SU-DHL-6 (cell line): ENCODE measurements at regions not wholly inside any gene's neighbourhood (a gene's known extent, or its start where the extent isn't known, plus 50 kb on each side); places are given as distances from the start of the nearest gene placed in this dataset.

Experiments
- H2AFZ ChIP-seq: fragments of 200-600 bp; sonication (generic); 2 replicates; pipeline ENCODE4 v1.6.1; 2014; ENCODE audit warnings: low read depth, mild to moderate bottlenecking, moderate library complexity, mixed read lengths, antibody characterized with exemption, low read length; ENCODE audit not compliant: severe bottlenecking
- H3F3A ChIP-seq: fragments of 200-600 bp; shearing (Covaris generic); 2 replicates; pipeline ENCODE4 v1.6.0; 2016; ENCODE audit warnings: antibody characterized with exemption, mild to moderate bottlenecking; ENCODE audit not compliant: insufficient read depth
- H3K27ac ChIP-seq: fragments of 200-600 bp; sonication (generic); 2 replicates; pipeline ENCODE4 v1.5.1; 2016; ENCODE audit warnings: low read depth, mild to moderate bottlenecking, low read length, moderate library complexity, mixed read lengths
- H3K27me3 ChIP-seq: fragments of 200-600 bp; sonication (generic), shearing (Covaris generic); 2 replicates; pipeline ENCODE4 v1.6.0; 2014; ENCODE audit warnings: mild to moderate bottlenecking, low read length
- H3K36me3 ChIP-seq: fragments of 200-600 bp; sonication (generic); 2 replicates; pipeline ENCODE4 v1.6.1; 2014; ENCODE audit warnings: mild to moderate bottlenecking, low read length, mixed read lengths
- H3K4me2 ChIP-seq: fragments of 300-600, 200-600 bp; shearing (Covaris generic), sonication (generic); 2 replicates; pipeline ENCODE4 v1.6.0; 2014; ENCODE audit warnings: low read length, low read depth, mild to moderate bottlenecking; ENCODE audit not compliant: poor library complexity, severe bottlenecking
- H3K4me3 ChIP-seq: fragments of 200-600 bp; sonication (generic); 2 replicates; pipeline ENCODE4 v1.5.1; 2014; ENCODE audit warnings: antibody characterized with exemption, low read length, mild to moderate bottlenecking, mixed read lengths; ENCODE audit not compliant: insufficient read depth, poor library complexity, severe bottlenecking
- H3K79me2 ChIP-seq: fragments of 200-600 bp; sonication (generic); 2 replicates; pipeline ENCODE4 v1.6.1; 2014; ENCODE audit warnings: mild to moderate bottlenecking, low read length, moderate library complexity; ENCODE audit not compliant: insufficient read depth
- H3K9ac ChIP-seq: fragments of 200-600 bp; sonication (generic); 2 replicates; pipeline ENCODE4 v1.7.0; 2014; ENCODE audit warnings: mild to moderate bottlenecking, low read length
- H3K9me2 ChIP-seq: fragments of 200-600 bp; sonication (generic); replicated peaks from 2 replicates; pipeline ENCODE4 v1.6.1; 2014; ENCODE audit warnings: low read length; ENCODE audit not compliant: insufficient read depth
- H3K9me3 ChIP-seq: fragments of 200-600 bp; sonication (generic); 2 replicates; pipeline ENCODE4 v1.6.1; 2014; ENCODE audit warnings: low read length, mixed read lengths; ENCODE audit not compliant: insufficient read depth
- H4K20me1 ChIP-seq: fragments of 200-600 bp; sonication (generic); 2 replicates; pipeline ENCODE4 v1.6.1; 2014; ENCODE audit warnings: low read depth, mild to moderate bottlenecking, antibody characterized with exemption, low read length, moderate library complexity, mixed read lengths
- CTCF ChIP-seq: fragments of 200-600 bp; sonication (generic); IDR thresholded peaks from one replicate; pipeline ENCODE4 v1.5.1; 2017; ENCODE audit warnings: antibody characterized with exemption, mild to moderate bottlenecking, low read length, moderate library complexity; ENCODE audit not compliant: insufficient read depth, poor library complexity, severe bottlenecking
- EZH2phosphoT487 ChIP-seq: fragments of 200-600 bp; sonication (generic), shearing (Covaris generic); conservative IDR thresholded peaks from 2 replicates; pipeline ENCODE4 v1.6.1; 2018; ENCODE audit warnings: mild to moderate bottlenecking, antibody characterized with exemption, low read length, moderate library complexity, mixed read lengths

GRCh38 chr1:221887758-221888157, 145.9 kb upstream of the DUSP10 start:
- no peaks in the 10 kb centered on the region for H3F3A ChIP-seq
- TF ChIP-seq EZH2phosphoT487 (no peak), CTCF (no peak)
- no peaks in the 10 kb centered on the region for H4K20me1 ChIP-seq
- H3K9ac ChIP-seq: no peak overlapping the region
- no peaks in the 10 kb centered on the region for H3K79me2 ChIP-seq
- H3K9me2 ChIP-seq: no peaks in the 10 kb centered on the region
- H3K27me3 ChIP-seq: no peaks in the 10 kb centered on the region
- no peaks in the 10 kb centered on the region for H3K9me3 ChIP-seq
- H3K36me3 ChIP-seq: no peaks in the 10 kb centered on the region
- H2AFZ ChIP-seq: no peak overlapping the region
- no peak overlapping the region for H3K4me3 ChIP-seq
- no peak overlapping the region for H3K4me2 ChIP-seq
- no peak overlapping the region for H3K27ac ChIP-seq

- H3K4me3 ChIP-seq: no peak overlapping the region
- TF ChIP-seq EZH2phosphoT487: no peak
- no peak for TF ChIP-seq CTCF
- no peaks in the 10 kb centered on the region for H3K36me3 ChIP-seq
- no peaks in the 10 kb centered on the region for H3K9me2 ChIP-seq
- no peak overlapping the region for H3K27ac ChIP-seq
- no peak overlapping the region for H3K9ac ChIP-seq
- H3K79me2 ChIP-seq: no peaks in the 10 kb centered on the region
- H4K20me1 ChIP-seq: no peaks in the 10 kb centered on the region
- no peaks in the 10 kb centered on the region for H3K27me3 ChIP-seq
- H3K9me3 ChIP-seq: no peaks in the 10 kb centered on the region
- H2AFZ ChIP-seq: no peak overlapping the region
- no peak overlapping the region for H3K4me2 ChIP-seq
- no peaks in the 10 kb centered on the region for H3F3A ChIP-seq
These were observed 145.5 kb upstream of the DUSP10 start for GRCh38 chr1:221887415-221887746.

- Histone ChIP-seq H3K9me3 (no peaks in the 10 kb centered on the region), H3K27me3 (no peaks in the 10 kb centered on the region), H3K9ac (no peak overlapping the region), H2AFZ (no peak overlapping the region), H3K27ac (no peak overlapping the region), H3F3A (no peaks in the 10 kb centered on the region), H3K79me2 (no peaks in the 10 kb centered on the region), H3K36me3 (no peaks in the 10 kb centered on the region), H3K9me2 (no peaks in the 10 kb centered on the region), H3K4me3 (no peak overlapping the region), H3K4me2 (no peak overlapping the region), H4K20me1 (no peaks in the 10 kb centered on the region)
- TF ChIP-seq CTCF (no peak), EZH2phosphoT487 (no peak)
These were observed 145.0 kb upstream of the DUSP10 start for GRCh38 chr1:221886743-221887414.
